Thyroid gland (tissue), 4 donors: ENCODE measurements at regions not wholly inside any gene's neighbourhood (a gene's known extent, or its start where the extent isn't known, plus 50 kb on each side); places are given as distances from the start of the nearest gene placed in this dataset.

Experiments
- CTCF ChIP-seq, 6 experiments: fragments of 200-600 bp in 3 of 6; fragments of 450-650 bp in 3 of 6; sonication (generic) in 3 of 6; IDR thresholded peaks; one replicate each; pipeline ENCODE4 v1.5.1; 2016 to 2019; ENCODE audit warnings: antibody characterized with exemption in 6 of 6, mild to moderate bottlenecking in 2 of 6, inconsistent platforms in 1 of 6, moderate library complexity in 1 of 6
- POLR2A ChIP-seq, 2 donors: fragments of 450-650 bp; IDR thresholded peaks; one replicate each; pipeline ENCODE4 v1.6.1; 2017; ENCODE audit warnings: antibody characterized with exemption in 2 of 2, mild to moderate bottlenecking in 2 of 2, moderate library complexity in 1 of 2

- TF ChIP-seq POLR2A (IDR thresholded peaks at IDR 0.05) = no peak
- no peak for TF ChIP-seq CTCF (IDR thresholded peaks at IDR 0.05)
Measured at GRCh38 chr11:92386577-92386976, 162.0 kb downstream of the FAT3 start.
